HG03095 (cell line): ENCODE measurements at regions not wholly inside any gene's neighbourhood (a gene's known extent, or its start where the extent isn't known, plus 50 kb on each side); places are given as distances from the start of the nearest gene placed in this dataset.
"Not testable (repeated sequence)": the region's sequence is repeated elsewhere in the genome, so short reads cannot be mapped to it uniquely, and the experiment has no call there.

Source experiments
- ATAC-seq: cut with Tn5 transposase; IDR thresholded peaks from one replicate; pipeline ENCODE4 v1.9.1; 2021; ENCODE audit warnings: moderate library complexity; ENCODE audit not compliant: unreplicated experiment

DNA sequence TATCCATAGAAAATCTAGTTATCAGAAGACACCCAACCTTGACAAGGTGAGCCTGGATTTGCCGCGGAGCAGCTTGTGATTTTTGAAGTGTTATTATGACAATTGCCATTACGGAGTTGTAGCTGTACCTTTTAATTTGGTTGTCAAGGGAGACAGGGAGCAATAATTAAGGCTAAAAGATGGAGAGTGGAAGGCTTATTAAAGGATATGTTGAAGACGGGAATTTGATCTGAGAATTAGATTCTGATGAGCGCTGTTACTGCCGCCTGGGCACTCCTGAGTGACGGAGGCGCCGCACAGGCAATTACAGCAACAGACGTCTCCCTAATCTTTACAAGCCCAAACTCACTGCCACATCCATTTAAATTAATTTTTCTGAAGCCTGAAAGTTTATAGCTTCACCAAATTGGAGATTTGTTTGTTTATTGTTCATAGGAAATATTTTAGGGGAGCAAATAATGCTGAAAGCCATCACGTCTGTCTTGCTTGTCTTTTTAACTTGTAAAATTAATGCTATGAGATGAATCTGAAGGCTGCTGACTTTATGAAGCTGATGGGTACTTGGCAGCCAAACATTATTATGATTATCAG is 475.0 kb upstream of the ADARB2 start:
- no peak for ATAC-seq

DNA sequence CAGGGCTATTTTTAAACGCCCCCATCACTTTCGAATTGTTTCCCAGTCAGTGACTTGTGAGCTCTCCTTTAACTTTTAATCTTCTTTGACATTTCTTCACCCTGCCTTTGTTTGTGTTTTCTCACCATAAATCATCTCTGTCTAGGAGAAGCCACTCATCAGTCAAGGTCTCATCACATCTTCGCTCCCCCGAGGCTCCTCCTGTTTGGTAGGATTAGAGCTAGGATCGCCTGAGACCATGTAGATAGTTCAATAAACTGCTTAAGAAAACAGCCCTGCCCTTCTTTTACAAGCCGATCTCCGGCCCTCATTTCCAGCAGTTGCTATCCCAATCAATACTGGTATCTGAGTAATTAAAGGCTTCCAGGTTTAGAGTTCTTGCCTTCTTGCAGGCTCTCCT is 472.8 kb upstream of the ADARB2 start:
- ATAC-seq: no peak

DNA sequence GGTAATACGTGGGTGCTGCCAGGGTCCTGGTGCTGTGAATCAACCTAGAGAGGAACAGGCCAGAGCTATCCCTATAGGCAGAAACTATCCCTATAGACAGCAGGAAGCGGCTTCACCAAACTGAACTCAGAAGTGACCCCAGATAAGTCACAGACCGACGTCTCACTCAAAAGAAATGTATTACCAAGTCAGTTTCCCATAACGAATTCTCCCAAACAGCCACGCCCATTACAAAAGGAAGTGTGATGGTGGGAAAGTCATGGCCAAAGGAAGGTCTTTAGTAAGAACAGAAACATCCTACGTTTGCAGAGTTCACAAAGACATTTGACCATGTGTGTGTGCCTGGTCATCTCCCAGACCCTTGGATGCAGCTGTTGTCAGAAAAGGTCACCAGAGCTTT is 470.8 kb upstream of the ADARB2 start:
- ATAC-seq: no peak

DNA sequence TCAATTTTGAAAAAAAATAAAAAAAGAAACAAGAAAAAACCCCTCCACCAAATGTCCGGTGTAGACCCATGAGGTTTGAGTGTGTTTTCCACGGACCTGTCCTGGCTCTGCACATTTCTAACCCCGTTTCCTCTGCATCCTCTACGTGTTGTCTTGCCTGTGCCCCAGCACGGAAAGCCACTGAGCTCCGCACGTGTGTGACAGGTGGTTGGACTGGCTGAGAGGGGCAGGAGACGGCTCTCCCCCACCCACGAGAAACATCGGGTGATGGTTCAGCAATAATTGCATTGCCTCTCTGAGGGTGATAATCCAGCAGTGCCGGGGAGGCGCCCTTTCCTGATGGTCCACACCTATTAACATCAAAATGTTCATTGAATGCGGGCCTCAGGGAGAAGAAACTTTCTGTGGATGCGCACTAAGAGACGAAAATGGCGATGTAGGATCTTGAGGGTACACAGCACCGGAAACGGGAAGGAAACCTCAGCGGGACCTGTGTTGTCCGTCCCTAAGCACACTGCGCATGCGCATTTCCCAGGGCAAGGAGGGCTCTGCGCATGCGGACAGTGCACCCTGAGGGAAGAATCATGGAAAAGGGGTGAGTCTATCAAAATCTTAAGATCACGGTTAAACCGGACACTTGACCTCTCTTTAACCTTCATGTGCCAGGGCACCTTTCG is 470.1 kb upstream of the ADARB2 start:
- no peak for ATAC-seq

DNA sequence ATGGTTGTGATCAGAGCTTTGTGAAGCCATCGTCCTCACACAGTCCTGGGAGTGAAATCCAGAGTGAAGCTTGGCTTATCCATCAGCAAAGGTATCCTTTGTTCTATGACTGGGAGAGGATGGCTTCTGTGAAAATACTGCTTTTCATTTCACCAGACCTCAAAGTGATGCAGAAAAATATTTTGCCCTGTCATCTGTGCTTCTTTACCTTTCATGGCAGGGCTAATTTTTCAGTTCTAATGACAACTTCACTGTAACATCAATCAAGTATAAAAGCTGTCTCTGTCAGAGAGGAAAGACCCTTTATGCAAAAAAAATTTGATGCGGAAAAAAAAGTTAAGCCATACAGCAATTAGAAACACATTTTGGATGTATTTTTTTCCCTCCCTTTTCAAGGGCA is 468.1 kb upstream of the ADARB2 start:
- ATAC-seq: no peak

DNA sequence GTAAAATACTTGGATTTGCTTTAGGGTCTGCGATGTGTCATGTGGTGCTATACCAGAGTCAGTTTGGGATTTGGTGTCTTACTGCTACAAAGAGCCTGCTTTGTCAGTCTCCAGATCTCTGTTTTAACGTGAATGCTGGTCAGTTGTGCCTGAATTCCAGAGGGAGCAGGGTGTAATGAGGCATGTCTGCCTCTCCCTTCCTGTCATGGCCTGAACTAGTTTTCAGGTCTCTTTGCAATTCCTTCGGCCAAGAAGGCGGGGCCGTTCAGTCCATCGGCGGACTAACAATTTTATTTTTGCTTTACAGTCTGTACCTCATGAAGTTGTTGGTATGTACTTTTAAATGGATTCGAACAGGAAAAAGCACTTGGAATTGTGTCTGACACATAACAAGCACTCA is 465.1 kb upstream of the ADARB2 start:
- ATAC-seq: no peak

- no peak for ATAC-seq
Measured at GRCh38 chr10:2201534-2202099, 464.3 kb upstream of the ADARB2 start.

- ATAC-seq: no peak
Measured at GRCh38 chr10:2197663-2198062, 460.3 kb upstream of the ADARB2 start.

DNA sequence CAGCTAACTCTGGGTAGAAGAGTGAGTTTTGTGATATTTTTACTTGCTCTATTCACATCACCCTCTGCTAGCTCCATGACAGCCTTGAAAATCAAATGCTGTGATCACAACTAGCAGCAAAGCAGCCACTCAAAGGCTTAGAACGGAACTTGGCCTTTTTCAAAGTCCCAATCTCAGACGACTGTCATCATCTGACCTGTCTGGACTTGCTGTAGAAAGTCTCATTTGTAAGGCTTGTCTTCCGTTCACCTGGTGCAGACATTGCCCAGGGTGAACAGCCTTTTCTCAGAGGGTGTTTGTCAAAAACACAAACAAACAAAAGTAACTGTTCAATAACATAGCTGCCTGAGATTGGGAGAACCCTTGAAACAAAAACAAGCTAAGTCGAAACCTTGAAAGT is 458.9 kb upstream of the ADARB2 start:
- no peak for ATAC-seq

DNA sequence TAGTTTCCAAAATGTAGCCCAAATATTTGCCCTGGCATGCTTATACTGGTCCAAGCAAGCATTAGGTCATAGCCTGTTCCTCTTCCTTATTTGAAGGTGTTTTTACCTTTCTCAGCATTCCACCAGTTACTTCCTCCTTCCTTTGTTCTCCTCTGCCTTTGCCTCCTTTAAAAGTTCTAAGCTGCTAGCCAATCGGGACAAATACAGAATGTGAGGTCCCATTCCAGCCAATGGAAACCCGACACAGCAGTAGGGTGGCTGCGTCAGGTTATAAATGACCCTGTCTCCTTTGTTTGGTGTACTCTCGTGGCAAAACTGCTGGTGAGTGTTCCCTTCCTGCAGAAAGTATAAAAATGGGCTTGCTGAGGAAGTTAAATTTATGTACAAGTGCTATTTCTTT is 452.0 kb upstream of the ADARB2 start:
- ATAC-seq: not testable (repeated sequence)

DNA sequence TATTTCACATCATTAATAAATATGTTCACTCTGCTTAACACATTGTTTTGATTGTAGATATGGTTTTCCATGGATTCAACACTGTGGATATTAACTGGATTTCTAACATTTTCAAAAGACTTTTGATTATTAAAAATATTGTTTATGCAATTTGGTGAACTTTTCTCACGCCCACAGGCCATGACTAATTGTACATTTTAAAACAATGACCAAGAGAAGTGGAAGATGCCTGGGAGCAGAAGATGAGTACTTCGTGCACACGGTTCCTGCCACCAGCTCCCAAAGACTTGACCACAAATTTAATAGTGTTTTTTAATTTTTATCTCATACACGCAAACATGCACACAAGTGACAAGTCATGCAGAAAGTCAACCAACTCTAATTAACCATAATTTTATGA is 451.0 kb upstream of the ADARB2 start:
- ATAC-seq: no peak

DNA sequence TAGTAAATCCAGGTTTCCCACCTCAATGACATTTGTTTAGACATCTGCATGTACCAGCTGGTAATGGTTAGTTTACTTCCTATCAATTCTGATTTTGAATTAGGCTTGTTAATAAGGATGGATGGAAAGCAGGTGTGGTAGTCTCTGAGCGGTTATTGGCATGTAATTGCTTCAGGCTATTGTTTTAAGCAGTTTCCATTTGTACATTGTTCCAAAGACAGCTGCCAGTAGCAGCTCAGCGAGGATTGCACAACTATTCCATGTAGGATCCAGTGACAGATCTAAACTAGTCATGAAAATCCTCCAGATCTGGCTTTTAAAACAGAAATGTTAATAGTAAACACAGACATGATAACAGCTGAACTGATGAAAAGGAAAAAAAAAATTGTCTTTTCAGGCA is 436.0 kb upstream of the ADARB2 start:
- no peak for ATAC-seq

DNA sequence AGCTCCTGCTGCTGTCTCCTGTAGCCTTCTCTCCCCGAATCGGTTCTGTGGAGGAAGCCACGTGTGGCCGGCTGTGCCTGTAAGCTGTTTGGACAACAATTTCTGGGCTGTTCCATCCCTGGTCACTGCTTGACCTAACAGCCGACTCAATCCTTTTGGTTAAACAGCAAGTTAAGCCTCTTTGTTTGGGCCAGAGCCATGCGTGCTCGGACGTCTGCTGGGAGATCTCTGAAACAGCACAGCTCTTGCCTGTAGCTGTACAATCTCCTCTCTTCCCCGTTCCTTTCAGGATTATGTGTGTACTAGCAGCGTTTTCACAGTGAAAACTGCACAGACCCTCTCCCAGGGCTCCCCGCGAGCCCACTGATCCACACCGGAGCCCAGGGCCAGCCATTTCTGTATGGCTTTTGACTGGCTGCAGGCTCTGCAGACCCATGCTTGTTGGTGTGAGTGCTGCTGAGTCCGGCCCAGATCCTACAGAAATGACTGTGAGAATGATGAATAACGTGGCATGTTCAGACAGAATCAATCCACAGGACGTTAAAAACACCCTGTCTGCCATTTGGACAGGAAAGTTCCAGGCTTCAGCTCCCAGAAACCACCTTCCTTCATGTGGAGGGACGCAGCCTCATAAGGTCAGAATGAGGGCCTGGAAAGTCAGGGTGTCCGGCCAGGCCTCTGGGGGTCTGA is 428.6 kb upstream of the ADARB2 start:
- ATAC-seq: no peak

GRCh38 chr10:2150288-2150687 is 413.0 kb upstream of the ADARB2 start:
- ATAC-seq: no peak

- ATAC-seq: no peak
Measured at GRCh38 chr10:2145926-2146478, 408.7 kb upstream of the ADARB2 start.

DNA sequence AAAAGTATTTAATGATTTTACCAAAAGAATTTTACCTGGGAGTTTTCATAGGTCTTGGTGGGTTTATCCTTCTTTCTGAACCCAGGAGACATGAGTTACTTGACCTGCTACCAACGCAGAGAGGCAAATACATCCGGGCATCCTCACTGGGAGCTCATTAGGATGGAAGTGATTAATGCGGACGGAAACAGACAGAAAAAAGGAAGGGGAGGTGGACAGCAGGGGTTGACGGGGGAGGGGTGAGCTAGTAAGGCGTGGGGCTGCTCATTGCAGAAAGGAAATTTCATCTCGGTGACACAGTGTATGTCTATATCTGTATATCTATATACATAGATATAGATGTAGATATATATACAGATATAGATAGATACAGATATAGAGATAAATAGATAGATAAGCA is 408.2 kb upstream of the ADARB2 start:
- no peak for ATAC-seq

- ATAC-seq: no peak
Measured at GRCh38 chr10:2144584-2144983, 407.3 kb upstream of the ADARB2 start.

- ATAC-seq: no peak
Measured at GRCh38 chr10:2143213-2143835, 406.0 kb upstream of the ADARB2 start.

- no peak for ATAC-seq
Measured at GRCh38 chr10:2139746-2140145, 402.4 kb upstream of the ADARB2 start.

GRCh38 chr10:2137549-2138174 is 400.3 kb upstream of the ADARB2 start:
- ATAC-seq: no peak
